HUDEP-2 (cell line): ENCODE measurements at regions not wholly inside any gene's neighbourhood (a gene's known extent, or its start where the extent isn't known, plus 50 kb on each side); places are given as distances from the start of the nearest gene placed in this dataset.

ENCODE experiments used
- DNase-seq, 76 experiments: peaks; one replicate each; lab custom pipeline; 2025; ENCODE audit not compliant: unreplicated experiment in 76 of 76; lab: John Stamatoyannopoulos, UW

- no peak for DNase-seq
Observed at GRCh38 chr2:13066676-13067075, 349.9 kb downstream of the TRIB2 start.

DNA sequence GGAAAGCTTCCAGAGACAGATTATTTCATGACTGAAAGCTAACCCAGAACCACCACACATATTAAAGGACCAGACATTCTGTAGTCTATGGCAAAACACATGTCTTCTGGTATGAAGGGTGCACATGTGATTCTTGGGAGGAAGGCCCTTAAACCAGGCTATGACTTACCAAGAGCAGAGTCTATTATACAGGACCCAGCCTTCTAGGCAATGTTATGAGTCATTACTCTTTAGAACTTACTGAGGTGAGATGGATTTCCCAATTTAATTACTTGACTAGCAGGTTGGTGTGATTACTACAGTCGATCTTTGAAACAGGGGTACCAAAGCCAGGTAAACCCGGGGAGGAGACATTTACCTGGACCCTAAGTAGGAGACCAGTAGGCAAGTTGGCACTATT lies 350.8 kb downstream of the TRIB2 start:
- no peak for DNase-seq

GRCh38 chr2:13089971-13090370 lies 373.2 kb downstream of the TRIB2 start:
- DNase-seq: no peak

GRCh38 chr2:13091455-13091854 lies 374.7 kb downstream of the TRIB2 start:
- DNase-seq: no peak

DNA sequence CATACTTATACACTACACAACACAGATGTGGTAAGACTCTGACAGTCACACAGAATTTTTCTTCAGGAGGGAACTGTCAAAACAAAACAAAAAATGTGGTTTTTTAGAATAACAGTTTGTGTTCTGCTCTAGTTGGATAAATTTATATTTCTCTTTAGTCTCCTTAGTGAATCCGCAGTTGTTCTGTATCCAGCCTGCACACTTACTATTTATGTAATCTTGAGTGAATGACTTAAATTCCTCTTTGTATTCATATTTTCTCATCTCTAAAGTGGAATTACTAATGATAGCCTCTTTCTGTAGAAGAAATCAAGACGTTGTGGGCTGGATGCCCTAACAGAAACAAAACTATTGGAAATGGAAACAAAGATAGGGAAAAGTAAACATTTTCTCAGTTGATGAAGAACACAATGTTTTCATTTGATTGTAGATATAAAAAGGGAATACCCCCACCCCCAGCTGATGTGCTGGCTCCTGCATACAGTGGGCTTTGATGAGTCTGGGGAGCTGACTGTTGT lies 375.2 kb downstream of the TRIB2 start:
- DNase-seq: no peak

DNA sequence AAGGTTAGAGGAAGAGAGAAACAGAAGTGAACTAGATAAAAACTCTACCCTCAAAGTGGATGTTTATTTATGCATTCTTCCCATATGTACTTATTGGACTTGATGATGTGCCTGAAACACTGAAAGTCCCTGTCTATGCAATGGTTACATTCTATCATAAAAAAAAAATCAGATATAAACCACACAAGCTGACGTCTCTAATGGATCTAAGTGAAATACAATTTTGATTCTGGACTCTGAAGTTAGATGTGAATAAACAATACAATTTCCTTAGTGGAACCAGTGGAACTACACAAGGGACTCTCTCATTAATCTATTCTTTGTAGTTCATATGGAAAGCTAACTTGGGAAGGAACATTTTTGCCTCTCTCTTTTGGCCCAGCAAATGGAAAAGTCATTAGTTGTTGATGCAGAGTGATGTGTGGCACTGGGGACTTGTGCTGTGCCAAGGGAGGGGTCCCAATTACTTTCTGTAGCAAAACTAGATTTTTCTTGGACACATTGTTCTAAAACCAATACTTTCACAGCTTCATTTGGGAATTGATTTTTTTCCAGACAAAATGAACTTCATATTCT lies 376.8 kb downstream of the TRIB2 start:
- DNase-seq: no peak

- no peak for DNase-seq
Observed at GRCh38 chr2:13102397-13103063, 385.8 kb downstream of the TRIB2 start.

DNA sequence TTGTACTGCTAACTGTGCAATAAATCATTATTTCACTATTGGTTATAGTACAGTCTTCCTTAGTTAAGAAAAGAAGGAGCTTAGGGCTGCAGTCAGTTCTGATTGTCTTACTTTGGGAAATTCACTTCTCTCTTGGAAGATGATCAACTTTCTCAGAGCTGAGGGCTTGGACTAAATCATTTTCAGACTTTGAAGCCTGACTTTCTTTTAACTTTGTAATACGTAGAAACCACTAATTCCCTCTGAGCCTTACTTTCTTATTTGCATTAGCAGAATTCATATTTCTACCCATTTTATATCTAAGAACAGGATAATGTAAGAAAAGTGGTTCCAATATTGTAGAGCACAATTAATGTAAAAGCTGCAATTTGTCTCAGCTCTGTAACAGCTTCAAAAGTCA lies 386.4 kb downstream of the TRIB2 start:
- no peak for DNase-seq

DNA sequence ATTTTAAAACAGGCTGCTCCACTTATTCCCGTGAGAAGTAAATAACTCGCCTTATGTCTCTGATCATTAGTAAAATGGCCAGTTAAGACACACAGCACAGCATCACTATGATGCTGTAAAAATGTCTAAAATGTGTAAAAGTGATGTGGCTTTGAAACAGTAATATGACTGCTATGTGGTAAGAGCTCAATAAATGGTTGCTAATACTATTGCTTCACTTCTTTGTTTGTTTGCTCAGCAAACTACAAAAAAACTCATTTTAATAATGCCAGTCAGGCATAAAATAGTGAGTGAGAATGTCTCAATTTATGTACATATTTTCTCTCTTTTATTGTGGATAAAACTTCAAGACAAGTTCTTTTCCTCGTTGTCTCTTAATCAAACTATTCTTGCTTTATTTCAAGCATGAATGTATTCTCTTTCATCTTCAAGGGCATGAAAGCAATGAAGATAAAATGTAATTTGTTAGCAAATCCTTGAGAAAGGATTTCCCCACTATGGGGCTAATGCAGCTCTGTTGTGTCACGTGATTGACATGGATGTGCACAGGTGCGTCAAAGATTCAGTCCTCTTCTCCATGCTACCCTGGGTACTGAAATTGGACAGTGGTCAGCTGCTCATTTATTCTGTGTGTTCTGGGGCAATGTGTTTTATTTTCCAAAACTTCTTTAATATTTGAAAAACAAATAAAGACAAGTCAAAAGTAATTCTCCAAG lies 387.2 kb downstream of the TRIB2 start:
- no peak for DNase-seq

GRCh38 chr2:13104723-13105122 lies 388.0 kb downstream of the TRIB2 start:
- DNase-seq: no peak

DNA sequence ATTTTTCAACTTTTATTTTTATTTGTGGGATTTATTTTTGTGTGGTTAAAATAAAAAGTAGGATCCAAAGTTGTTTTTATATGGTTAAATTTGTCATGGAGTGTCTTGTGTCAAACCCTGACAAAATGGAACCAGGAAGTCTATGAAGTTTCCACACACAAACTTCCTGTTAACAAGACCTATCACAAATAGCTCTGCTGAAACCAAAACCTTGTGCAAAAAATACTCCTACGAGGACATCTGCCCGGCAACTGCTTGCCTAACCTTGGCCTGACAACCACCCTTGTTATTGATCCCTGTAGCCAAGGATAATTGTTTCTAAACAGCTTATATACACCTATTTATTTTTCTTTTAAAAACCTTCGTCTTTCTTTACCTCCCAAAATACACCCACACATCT lies 389.6 kb downstream of the TRIB2 start:
- no peak for DNase-seq

- no peak for DNase-seq
Observed at GRCh38 chr2:13109516-13109915, 392.8 kb downstream of the TRIB2 start.

DNA sequence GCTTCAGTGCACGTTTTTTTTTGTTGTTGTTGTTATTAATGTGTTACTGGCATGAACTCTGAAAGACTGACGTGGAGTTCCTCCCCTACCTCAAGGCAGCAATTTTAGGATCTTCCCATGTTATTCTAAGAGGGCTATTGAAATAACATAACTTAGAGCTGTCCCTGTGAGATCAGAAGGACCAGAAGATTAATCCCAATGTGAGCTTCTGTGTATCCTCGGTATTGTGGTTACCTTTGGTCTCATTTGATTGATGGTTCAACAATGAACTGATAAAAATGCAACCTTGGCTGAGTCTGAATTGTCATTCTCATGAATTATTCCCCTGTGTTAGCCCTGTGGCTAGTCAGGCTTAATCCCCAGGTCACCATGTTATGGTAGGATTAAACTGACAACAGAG lies 394.1 kb downstream of the TRIB2 start:
- no peak for DNase-seq

GRCh38 chr2:13113002-13113401 lies 396.3 kb downstream of the TRIB2 start:
- no peak for DNase-seq

DNA sequence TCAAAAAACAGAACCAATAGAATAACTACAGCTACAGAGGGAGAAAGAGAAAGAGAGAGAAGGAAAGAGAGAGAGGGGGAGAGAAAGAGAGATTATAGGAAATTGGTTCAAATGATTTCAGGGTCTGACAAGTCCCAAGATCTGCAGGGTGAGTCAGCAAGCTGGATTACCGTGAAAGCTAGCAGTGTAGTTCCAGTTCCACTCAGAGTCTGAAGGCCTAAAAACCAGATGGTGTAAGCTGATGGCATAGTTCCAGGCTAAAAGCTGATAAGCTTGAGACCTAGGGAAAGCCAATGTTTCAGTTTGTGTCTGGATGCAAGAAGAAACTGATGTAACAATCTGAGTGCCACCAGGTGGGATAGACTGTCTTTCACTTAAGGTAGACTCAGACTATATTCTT lies 397.7 kb downstream of the TRIB2 start:
- DNase-seq: peak in 19 of 76 experiments; percentile 1 to 69 (median 26)

DNA sequence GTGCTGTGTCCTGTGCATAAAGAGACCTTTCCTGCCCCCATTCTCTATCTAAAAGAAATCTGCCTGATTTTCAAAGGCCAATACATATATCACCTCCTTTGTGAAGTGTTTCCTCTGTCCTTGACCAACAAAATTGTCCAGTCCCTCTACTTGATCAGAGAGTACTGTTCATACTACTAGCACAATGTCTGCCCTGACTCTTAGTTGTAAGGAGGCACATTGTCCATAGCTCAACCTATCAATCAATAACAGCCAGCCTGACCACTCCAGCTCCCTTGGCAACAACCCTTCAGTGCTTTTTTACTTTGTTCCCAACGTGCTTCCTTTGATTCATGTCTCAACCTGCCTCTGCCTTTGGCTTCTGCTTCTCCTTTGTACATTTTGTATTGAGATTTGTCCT lies 398.9 kb downstream of the TRIB2 start:
- DNase-seq: no peak

DNA sequence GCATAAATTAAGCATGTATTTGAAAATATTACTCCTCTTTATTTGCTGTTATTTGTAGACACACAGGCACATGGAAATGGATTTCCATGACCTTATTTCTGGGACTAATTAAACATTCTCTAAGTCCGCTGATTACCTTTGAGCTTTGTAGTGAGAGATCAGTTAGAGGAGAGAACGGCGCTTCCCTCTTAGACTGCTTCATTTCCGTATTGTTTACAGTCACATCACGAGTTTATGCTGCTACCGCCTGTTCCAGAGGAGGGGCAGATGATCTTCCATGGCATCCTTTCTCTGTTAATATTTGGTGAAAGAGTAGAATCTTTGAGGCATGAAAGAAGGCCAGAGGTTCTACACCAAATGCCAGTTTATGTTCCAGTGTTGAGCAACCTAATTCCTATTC lies 404.4 kb downstream of the TRIB2 start:
- no peak for DNase-seq

- DNase-seq: no peak
Observed at GRCh38 chr2:13128139-13128538, 411.4 kb downstream of the TRIB2 start.

- no peak for DNase-seq
Observed at GRCh38 chr2:13135369-13135768, 418.6 kb downstream of the TRIB2 start.

- DNase-seq: no peak
Observed at GRCh38 chr2:13135856-13136255, 419.1 kb downstream of the TRIB2 start.

DNA sequence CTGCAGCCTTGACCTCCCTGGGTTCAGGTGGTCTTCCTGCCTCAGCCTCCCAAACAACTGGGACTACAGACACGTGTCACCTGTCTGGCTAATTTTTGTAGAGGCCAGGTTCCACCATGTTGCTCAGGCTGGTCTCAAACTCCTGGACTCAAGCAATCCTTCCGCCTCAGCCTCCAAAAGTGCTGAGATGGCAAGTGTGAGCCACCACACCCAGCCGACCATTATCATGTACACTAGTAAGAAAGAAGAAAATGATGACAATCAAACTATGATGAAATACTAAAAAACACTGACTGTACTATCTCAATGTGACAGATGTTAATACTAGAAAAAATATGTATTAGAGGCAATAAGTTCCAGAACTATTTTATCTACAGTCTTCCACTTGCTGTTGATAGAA lies 420.9 kb downstream of the TRIB2 start:
- no peak for DNase-seq

GRCh38 chr2:13141315-13141714 lies 424.6 kb downstream of the TRIB2 start:
- DNase-seq: no peak
